B cell (primary cell): ENCODE measurements at regions not wholly inside any gene's neighbourhood (a gene's known extent, or its start where the extent isn't known, plus 50 kb on each side); places are given as distances from the start of the nearest gene placed in this dataset.

Experiments
- ATAC-seq: fragments of 200-7000 bp; cut with Tn5 transposase; one replicate; pipeline ENCODE4 v1.10.0; 2021; ENCODE audit warnings: low read depth, mild to moderate bottlenecking, moderate number of reproducible peaks, moderate library complexity
- CTCF ChIA-PET: fragments of 350-600 bp; sonication (Branson Sonifier 250); formaldehyde crosslinking; loops from one replicate; lab custom pipeline; 2021; ENCODE audit warnings: antibody characterized with exemption, inconsistent platforms; lab: Charles Lee
- POLR2A ChIA-PET: fragments of 350-600 bp; sonication (Branson Sonifier 250); formaldehyde crosslinking; loops from one replicate; lab custom pipeline; 2021; ENCODE audit warnings: antibody characterized with exemption; lab: Charles Lee
- DNase-seq: peaks from one replicate; pipeline ENCODE4 v3.0.0; 2013
- H2AFZ ChIP-seq: 2 replicates; pipeline ENCODE4 v1.6.1; 2012; ENCODE audit warnings: mild to moderate bottlenecking, low read depth, low read length; ENCODE audit not compliant: insufficient read depth, poor library complexity, severe bottlenecking
- H3K27ac ChIP-seq, 2 donors: 1 replicate in 1 of 2; 2 replicates in 1 of 2; pipeline ENCODE4 v1.5.1; 2012 to 2013; ENCODE audit warnings: low read length in 2 of 2, mild to moderate bottlenecking in 2 of 2, moderate library complexity in 1 of 2
- H3K27me3 ChIP-seq, 4 experiments: fragments of 200-600 bp in 1 of 4; sonication (generic) in 1 of 4; replicated peaks in 1 of 4; 1 replicate in 2 of 4; 2 replicates in 2 of 4; pipeline versions ENCODE4 v1.6.1 to v1.7.0; 2013 to 2016; ENCODE audit warnings: low read length in 3 of 4, mild to moderate bottlenecking in 2 of 4, mixed read lengths in 1 of 4, moderate library complexity in 1 of 4; ENCODE audit not compliant: insufficient read depth in 4 of 4, control insufficient read depth in 3 of 4; ENCODE audit errors: control extremely low read depth in 1 of 4
- H3K36me3 ChIP-seq, 2 experiments: replicated peaks in 1 of 2; 1 replicate in 1 of 2; 2 replicates in 1 of 2; pipeline versions ENCODE4 v1.6.1 to v1.7.1; 2013; ENCODE audit warnings: low read length in 1 of 2; ENCODE audit not compliant: insufficient read depth in 2 of 2, control insufficient read depth in 1 of 2; ENCODE audit errors: control extremely low read depth in 1 of 2, extremely low read depth in 1 of 2
- H3K4me1 ChIP-seq, 2 donors: fragments of 200-600 bp in 1 of 2; sonication (generic) in 1 of 2; 1 replicate in 1 of 2; 2 replicates in 1 of 2; pipeline versions ENCODE4 v1.5.1 to v1.6.1; 2013 to 2017; ENCODE audit warnings: low read length in 2 of 2; ENCODE audit not compliant: control insufficient read depth in 2 of 2, insufficient read depth in 2 of 2
- H3K4me2 ChIP-seq: replicated peaks from 2 replicates; pipeline ENCODE3; 2012; ENCODE audit warnings: mild to moderate bottlenecking, low read depth, low read length; ENCODE audit not compliant: poor library complexity, severe bottlenecking
- H3K4me3 ChIP-seq, 5 experiments: fragments of 200-600 bp in 1 of 5; sonication (generic) in 1 of 5; 1 replicate in 3 of 5; 2 replicates in 2 of 5; pipeline versions ENCODE4 v1.5.1 to v1.7.0; 2011 to 2016; ENCODE audit warnings: low read length in 4 of 5, mild to moderate bottlenecking in 4 of 5, low read depth in 2 of 5, control low read depth in 1 of 5, moderate library complexity in 1 of 5; ENCODE audit not compliant: insufficient read depth in 1 of 5; ENCODE audit errors: control extremely low read depth in 1 of 5, extremely low read depth in 1 of 5
- H3K79me2 ChIP-seq: fragments of 200-600 bp; sonication (generic); one replicate; pipeline ENCODE4 v1.6.0; 2016; ENCODE audit warnings: low read length; ENCODE audit not compliant: control insufficient read depth, insufficient read depth
- H3K9ac ChIP-seq: fragments of 200-600 bp; sonication (generic); 2 replicates; pipeline ENCODE4 v1.6.1; 2017; ENCODE audit warnings: mild to moderate bottlenecking, low read length, moderate library complexity
- H3K9me3 ChIP-seq, 3 donors: one replicate each; pipeline versions ENCODE4 v1.6.1 to v1.7.1; 2013; ENCODE audit warnings: low read length in 2 of 3; ENCODE audit not compliant: control insufficient read depth in 2 of 3, insufficient read depth in 1 of 3; ENCODE audit errors: control extremely low read depth in 1 of 3
- H4K20me1 ChIP-seq: 2 replicates; pipeline ENCODE4 v1.6.0; 2012; ENCODE audit warnings: mild to moderate bottlenecking, low read length; ENCODE audit not compliant: insufficient read depth, control insufficient read depth, poor library complexity, severe bottlenecking
- H3K27ac Mint-ChIP-seq: one replicate; pipeline ENCODE4 v1.8.0; 2021; ENCODE audit warnings: mixed read lengths
- H3K27me3 Mint-ChIP-seq: one replicate; pipeline ENCODE4 v1.8.0; 2021; ENCODE audit warnings: mixed read lengths
- H3K4me1 Mint-ChIP-seq: one replicate; pipeline ENCODE4 v1.8.0; 2021; ENCODE audit warnings: mixed read lengths
- H3K4me3 Mint-ChIP-seq: one replicate; pipeline ENCODE4 v1.8.0; 2021; ENCODE audit warnings: mixed read lengths
- H3K9me3 Mint-ChIP-seq: one replicate; pipeline ENCODE4 v1.8.0; 2022; ENCODE audit warnings: mixed read lengths; ENCODE audit not compliant: insufficient read depth
- CTCF ChIP-seq: fragments of 200-600 bp; IDR thresholded peaks from one replicate; pipeline ENCODE4 v1.8.0; 2022; ENCODE audit warnings: antibody characterized with exemption, mild to moderate bottlenecking
- EZH2 ChIP-seq: IDR thresholded peaks from 2 replicates; pipeline ENCODE4 v1.6.1; 2012; ENCODE audit warnings: borderline replicate concordance, low read depth, mild to moderate bottlenecking, moderate library complexity, low read length; ENCODE audit not compliant: insufficient read depth, poor library complexity, severe bottlenecking
- WGBS: methylation state at CpG from one replicate; pipeline ENCODE4 v1.1.5; 2013; ENCODE audit warnings: missing lambda C conversion rate; ENCODE audit not compliant: insufficient coverage; 5-methylcytosine and 5-hydroxymethylcytosine counted together
- intact Hi-C: fragments of 100-400 bp; cut with micrococcal nuclease; formaldehyde crosslinking; loops from one replicate; pipeline ENCODE4 v1.10.0; 2022

- DNase-seq (no peak), ATAC-seq (no peak)
- no peaks in the 10 kb centered on the region for H3K36me3 ChIP-seq
- Mint-ChIP-seq H3K9me3 (no peaks in the 10 kb centered on the region), H3K27ac (no peak overlapping the region), H3K4me1 (no peaks in the 10 kb centered on the region), H3K27me3 (no peaks in the 10 kb centered on the region), H3K4me3 (no peak overlapping the region)
- no peak overlapping the region for H3K27ac ChIP-seq
- POLR2A ChIA-PET, result no interaction called here
- CTCF ChIA-PET, result no interaction called here
- H3K79me2 ChIP-seq, result no peaks in the 10 kb centered on the region
- H3K4me2 ChIP-seq, result no peak overlapping the region
- no peak overlapping the region for H3K9ac ChIP-seq
- TF ChIP-seq CTCF (no peak), EZH2 (no peak)
- no peak overlapping the region for H3K4me3 ChIP-seq
- peaks cover 0 to 4% (median 0%) of the 10 kb centered on the region in 3 donors for H3K9me3 ChIP-seq
- 100% methylated on average over 1 of the region's 2 CpGs for WGBS
- no peaks in the 10 kb centered on the region for H3K27me3 ChIP-seq
- H4K20me1 ChIP-seq, result no peaks in the 10 kb centered on the region
- no peaks in the 10 kb centered on the region for H3K4me1 ChIP-seq
- intact Hi-C loops, result no loop called here
- H2AFZ ChIP-seq, result no peak overlapping the region
These were observed 653.1 kb downstream of the TBC1D32 start for GRCh38 chr6:120681204-120681603.

GRCh38 chr6:120675886-120676285 lies 658.4 kb downstream of the TBC1D32 start:
- no CpG with 5 or more reads among the region's 3 CpGs for WGBS
- H4K20me1 ChIP-seq, result no peaks in the 10 kb centered on the region

More at GRCh38 chr6:120675886-120676285, 658.4 kb downstream of the TBC1D32 start:
- no peaks in the 10 kb centered on the region for H3K9me3 Mint-ChIP-seq
- Histone ChIP-seq H3K4me1 (no peaks in the 10 kb centered on the region), H3K27ac (no peak overlapping the region), H3K9ac (no peak overlapping the region), H2AFZ (no peak overlapping the region), H3K79me2 (no peaks in the 10 kb centered on the region), H3K27me3 (no peaks in the 10 kb centered on the region), H3K4me2 (no peak overlapping the region), H3K4me3 (no peak overlapping the region), H3K9me3 (peaks cover 0 to 4% (median 0%) of the 10 kb centered on the region in 3 donors), H3K36me3 (no peaks in the 10 kb centered on the region)
- no peak overlapping the region for H3K27ac Mint-ChIP-seq
- TF ChIP-seq EZH2, result no peak
- no peak for TF ChIP-seq CTCF
- ATAC-seq (no peak), DNase-seq (no peak)
- CTCF ChIA-PET, result no interaction called here
- no peak overlapping the region for H3K4me3 Mint-ChIP-seq
- H3K27me3 Mint-ChIP-seq, result no peaks in the 10 kb centered on the region
- intact Hi-C loops, result no loop called here
- POLR2A ChIA-PET, result no interaction called here
- no peaks in the 10 kb centered on the region for H3K4me1 Mint-ChIP-seq
